IMR-90 (cell line): ENCODE measurements at regions not wholly inside any gene's neighbourhood (a gene's known extent, or its start where the extent isn't known, plus 50 kb on each side); places are given as distances from the start of the nearest gene placed in this dataset.

Experiments used
- CTCF ChIP-seq: conservative IDR thresholded peaks from 2 replicates; pipeline ENCODE4 v1.5.1; 2012; ENCODE audit warnings: mild to moderate bottlenecking, low read depth, low read length, improper control_type of control experiment
- FOS ChIP-seq: fragments of 150-350 bp; IDR thresholded peaks from 2 replicates; pipeline ENCODE4 v1.6.1; 2016; ENCODE audit warnings: low read depth, low read length

DNA sequence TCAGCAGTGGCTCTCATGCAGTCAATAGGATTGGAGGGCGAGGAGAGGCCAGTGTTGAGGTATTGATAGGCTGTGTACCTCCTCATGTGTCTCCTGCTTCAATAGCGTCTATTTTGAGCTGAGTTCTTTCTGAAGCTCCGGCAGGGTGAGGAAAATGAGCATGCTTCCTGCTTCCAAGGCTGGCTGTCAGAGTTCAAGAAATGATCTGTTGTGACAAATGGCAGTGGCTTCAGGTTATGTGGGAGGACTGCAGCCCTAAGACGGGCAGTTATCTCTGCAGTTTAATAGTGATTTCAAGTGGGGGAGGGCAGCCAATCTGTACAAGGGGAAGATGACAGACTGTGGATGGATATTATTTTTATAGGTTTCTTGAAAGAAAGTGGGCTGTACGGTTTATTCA lies 54.0 kb upstream of the CXCL14 start:
- TF ChIP-seq CTCF, result no peak
- TF ChIP-seq FOS, result no peak
